Stimulated activated CD8-positive, alpha-beta memory T cell treated with anti-CD3 and anti-CD28 coated beads, Interleukin-4, amount 100 ng/mL, for 4 hours (primary cell): ENCODE measurements at regions not wholly inside any gene's neighbourhood (a gene's known extent, or its start where the extent isn't known, plus 50 kb on each side); places are given as distances from the start of the nearest gene placed in this dataset.
"Not testable (repeated sequence)": the region's sequence is repeated elsewhere in the genome, so short reads cannot be mapped to it uniquely, and the experiment has no call there.

Experiments
- DNase-seq, 2 donors: peaks; one replicate each; pipeline ENCODE4 v3.0.0-alpha.2; 2020; ENCODE audit warnings: low read depth in 2 of 2, low spot score in 1 of 2

DNA sequence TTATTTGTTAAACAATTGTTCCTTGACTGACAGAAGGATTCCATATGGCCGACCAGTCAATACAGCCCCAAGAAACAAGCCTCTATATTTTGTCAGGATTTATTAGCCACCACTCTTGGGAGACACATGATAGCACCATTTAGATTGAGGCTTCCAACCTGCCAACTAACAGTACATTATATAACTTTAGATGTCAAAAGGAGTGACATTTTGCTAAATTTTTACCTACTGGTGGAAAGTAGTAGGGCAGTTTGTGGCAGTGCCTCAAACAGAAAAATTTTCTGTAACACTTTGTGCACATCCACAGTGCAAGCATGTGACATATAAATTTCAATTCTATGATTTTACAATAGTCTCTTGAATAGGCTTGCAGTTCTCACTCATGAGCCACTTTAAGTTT, 464.0 kb downstream of the TRIB2 start:
- no peak for DNase-seq

- no peak for DNase-seq
Measured at GRCh38 chr2:13193075-13193474, 476.3 kb downstream of the TRIB2 start.

DNA sequence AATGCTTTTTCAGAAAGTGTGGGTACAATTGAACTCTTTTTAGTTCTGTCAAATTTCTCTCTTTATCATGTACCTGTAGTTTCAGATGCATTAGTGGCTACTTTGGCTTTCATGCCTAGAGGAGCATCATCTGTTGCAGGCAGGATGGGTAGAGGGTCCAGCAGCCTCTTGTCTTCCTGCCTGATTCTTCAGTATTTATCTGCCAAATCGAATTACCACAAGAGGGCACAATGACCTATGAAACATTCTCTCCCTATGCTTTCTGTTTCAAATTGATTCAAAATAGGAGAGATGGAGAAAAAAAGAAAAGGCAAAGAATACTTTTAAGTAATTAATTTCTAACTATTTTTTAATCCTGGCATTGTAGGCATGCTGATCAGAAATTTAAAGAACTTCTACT, 477.2 kb downstream of the TRIB2 start:
- no peak for DNase-seq

DNA sequence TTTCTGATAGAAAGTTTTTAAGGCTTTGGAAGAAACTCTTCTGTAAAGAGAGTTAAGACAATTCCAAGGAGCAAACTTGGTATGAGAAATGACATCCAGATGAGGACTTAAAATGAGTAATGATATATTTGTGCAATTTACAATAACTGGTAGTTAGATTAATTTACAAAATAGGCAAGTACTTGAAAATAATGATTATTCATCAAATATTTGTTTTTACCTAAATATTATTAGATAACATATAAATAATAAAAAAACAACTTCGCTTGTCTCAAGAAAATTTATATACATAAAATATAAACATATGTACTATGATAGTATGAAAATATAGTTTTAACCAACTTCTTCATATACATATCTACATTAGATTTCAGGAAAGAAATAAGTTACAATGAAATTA, 478.5 kb downstream of the TRIB2 start:
- no peak for DNase-seq

- DNase-seq, result no peak
Measured at GRCh38 chr2:13197248-13197647, 480.5 kb downstream of the TRIB2 start.

DNA sequence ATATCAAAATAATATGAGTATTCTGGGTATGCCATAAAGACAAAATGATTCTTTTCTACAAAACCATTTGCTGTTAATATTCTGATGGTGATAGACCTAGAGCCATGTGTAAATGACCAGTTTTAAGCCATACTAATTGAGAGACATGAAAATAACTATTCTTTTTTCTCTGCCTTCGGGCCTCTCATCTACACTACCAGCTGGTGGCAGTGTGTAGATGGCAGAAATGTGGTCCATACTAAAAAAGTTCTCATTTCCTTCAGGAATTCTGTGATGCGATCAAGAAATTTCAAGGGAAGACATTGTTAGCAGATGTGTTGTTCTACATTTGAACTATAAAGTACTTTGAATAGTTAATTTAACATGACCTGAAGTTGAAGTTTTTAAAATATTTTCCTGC, 485.2 kb downstream of the TRIB2 start:
- no peak for DNase-seq

- no peak for DNase-seq
Measured at GRCh38 chr2:13212115-13212514, 495.4 kb downstream of the TRIB2 start.

DNA sequence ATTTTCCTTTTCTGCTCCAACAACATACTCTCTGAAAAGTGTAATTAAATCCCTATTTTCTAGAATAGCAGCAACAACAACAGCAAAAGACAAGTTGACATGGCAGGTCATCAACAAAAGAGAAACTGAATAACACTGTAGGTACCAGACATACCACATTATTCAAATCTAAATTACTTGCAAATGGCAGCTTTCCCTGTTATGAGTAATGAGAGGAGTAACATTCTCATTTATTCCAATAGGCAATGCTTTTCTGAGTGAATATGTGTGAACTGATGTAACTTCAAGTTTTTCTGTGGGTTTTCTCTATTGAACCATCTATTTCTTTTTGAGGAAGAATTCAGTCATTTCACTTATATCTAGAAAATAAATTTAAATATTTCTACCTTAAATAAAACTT, 501.5 kb downstream of the TRIB2 start:
- DNase-seq, result no peak

DNA sequence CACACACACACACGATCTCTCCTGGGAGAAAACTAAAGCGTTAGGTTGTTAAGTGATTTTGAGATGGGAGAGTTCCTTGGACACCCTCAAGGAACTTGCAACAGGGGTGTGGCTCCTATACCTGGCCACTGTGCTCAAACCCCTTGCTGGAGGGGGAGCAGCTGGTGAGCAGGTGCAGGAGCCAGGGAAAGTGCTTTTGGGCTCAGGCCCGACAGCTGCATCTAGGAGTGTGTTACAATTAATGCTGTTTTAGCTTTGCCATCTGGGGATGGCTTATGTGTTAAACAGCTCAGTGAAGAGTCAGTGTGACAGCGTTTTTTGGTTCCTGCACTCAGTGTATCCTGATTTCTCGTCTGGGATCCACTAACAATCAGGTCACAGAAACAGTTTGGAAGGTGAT, 510.8 kb downstream of the TRIB2 start:
- no peak for DNase-seq

DNA sequence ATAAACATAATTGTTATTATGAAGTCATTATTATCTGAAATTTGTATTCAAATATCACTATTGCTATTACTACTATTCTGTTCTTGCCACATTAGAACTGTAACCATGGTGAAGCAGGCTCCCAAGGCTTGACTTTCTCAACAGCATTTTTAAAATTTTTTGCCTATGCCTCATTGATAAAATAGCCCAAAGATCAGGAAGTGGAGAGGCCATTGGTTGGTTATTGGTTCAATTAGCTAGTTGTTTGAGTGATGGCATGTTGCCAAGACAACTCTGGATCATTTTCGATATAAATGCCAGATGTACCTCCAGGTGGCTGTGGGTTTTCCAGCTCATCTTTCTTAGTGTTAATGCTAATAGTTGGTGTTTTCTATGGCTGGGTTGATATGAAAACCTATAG, 513.5 kb downstream of the TRIB2 start:
- no peak for DNase-seq

GRCh38 chr2:13240061-13240460, 523.3 kb downstream of the TRIB2 start:
- DNase-seq, result no peak

- DNase-seq, result no peak
Measured at GRCh38 chr2:13240789-13241487, 524.2 kb downstream of the TRIB2 start.

DNA sequence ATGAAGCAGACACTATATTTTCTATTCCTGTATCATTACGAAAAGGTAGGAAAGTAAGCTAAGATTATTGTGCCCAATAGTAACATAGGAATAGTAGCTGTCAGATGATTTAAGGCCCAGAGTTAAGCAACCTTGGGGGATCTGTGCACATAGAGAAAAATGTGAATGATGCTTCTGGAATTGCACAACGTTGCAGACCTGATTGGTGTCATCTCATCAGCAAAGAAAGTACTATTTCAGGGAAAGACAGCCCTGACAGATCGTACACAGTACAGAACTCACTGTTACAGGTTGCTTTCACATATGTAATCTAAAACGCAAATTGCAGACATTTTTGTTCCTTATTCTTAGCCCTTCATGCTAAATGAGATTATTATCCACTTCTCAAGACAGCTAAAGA, 535.9 kb downstream of the TRIB2 start:
- DNase-seq, result no peak

- no peak for DNase-seq
Measured at GRCh38 chr2:13255485-13255884, 538.7 kb downstream of the TRIB2 start.

GRCh38 chr2:13260402-13260801, 543.7 kb downstream of the TRIB2 start:
- no peak for DNase-seq

DNA sequence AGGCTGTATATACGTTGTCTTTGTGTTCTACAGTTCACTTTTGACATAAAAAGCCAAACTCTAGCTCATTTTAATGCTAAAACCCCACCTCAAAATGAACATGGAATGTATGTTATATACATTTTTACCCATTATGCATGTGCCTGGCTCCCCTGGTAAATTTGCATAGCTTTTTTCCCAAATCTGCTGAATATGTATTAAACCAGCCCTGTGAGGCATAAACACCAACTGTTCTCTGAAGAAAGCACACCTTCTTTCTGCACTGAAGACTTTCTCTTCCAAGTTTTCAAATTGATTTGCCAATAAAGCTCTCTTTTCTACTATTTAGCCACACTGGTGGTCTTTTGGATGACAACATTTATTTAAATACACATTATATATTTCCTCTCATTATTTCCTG, 549.4 kb downstream of the TRIB2 start:
- DNase-seq, result no peak

DNA sequence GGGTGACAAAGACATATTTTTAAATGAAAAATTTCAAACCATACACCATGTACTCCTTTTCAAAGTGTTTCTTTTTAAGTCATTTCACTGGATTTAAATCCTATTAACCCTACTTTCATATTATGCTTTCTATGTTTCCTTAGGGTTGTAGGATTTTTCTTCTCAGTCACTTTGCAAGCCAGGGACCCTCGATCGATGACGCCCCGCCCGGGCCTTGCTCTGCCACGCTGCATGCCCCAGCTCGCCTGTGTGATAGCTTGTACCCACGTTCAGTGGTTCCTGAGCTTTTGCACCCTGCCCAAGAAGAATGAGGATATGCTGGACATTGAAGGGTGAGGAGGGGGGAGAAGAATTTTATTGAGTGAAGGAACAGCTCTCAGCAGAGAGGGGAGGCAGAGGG, 568.0 kb downstream of the TRIB2 start:
- no peak for DNase-seq

DNA sequence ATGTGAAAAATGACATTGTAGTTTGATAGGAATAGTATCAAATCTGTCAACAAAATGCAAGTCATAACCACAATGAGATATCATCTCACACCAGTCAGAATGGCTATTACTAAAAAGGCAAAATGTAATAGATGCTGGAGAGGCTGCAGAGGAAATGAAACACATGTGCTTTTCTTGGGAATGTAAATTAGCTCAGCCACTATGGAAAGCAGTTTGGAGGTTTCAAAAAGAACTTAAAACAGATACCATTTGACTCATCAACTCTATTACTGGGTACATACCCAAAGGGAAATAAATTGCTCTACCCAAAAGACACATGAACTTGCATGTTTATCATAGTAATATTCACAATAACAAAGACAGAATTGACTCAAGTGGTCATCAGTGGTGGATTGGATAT, 572.6 kb downstream of the TRIB2 start:
- DNase-seq, result no peak

- not testable (repeated sequence) for DNase-seq
Measured at GRCh38 chr2:13308478-13308805, 591.7 kb downstream of the TRIB2 start.

GRCh38 chr2:13308989-13309388, 592.3 kb downstream of the TRIB2 start:
- DNase-seq, result no peak

DNA sequence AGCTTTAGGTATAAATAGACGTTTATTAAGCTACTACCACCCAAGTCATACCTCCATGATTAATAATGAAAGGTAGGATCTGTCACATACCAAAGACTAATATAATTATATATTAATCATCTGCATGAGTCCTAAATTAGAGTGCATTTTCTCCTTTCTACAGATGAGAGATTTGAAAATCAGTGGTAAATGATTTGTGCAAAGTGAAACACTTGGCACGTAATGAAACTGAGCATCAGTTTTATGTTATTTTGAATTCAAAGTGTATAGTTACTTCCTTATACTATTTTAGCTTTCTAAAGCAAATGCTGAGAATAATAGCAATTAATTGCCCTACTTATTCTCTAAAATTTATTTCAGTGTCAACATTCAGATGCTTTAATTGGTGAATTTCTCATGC, 615.3 kb downstream of the TRIB2 start:
- DNase-seq, result no peak

DNA sequence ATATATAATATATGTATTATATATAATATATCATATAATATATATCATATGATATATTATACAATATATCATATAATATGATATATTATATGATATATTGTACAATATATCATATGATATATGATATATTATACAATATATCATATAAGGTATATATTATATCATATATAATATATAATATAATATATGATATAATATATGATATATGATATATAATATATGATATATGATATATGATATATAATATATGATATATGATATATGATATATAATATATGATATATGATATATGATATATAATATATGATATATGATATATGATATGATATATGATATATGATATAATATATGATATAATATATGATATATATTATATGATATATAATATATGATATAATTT, 617.3 kb downstream of the TRIB2 start:
- DNase-seq, result not testable (repeated sequence)

DNA sequence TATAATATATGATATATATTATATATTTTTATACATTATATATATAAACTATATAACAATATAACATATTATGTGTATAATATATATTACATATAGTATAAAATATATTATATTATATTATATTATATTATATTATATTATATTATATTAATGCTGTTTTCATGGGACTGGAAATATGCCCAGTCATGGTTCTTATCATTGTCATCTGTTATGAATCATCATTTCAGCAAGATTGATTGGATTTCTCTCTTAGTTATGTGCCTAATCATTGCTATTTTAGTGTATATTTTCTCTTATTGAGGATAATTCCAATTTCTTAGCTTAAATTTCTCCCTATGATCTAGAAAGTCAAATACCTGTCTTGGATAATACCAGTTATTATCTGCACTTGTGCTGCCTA, 617.8 kb downstream of the TRIB2 start:
- no peak for DNase-seq
